CD14-positive monocyte (primary cell): ENCODE measurements at regions not wholly inside any gene's neighbourhood (a gene's known extent, or its start where the extent isn't known, plus 50 kb on each side); places are given as distances from the start of the nearest gene placed in this dataset.

Experiments used
- DNase-seq, 3 donors: peaks; one replicate each; pipeline ENCODE4 v3.0.0-alpha.2; 2011 to 2022
- H2AFZ ChIP-seq: 2 replicates; pipeline ENCODE4 v1.6.0; 2012; ENCODE audit warnings: mild to moderate bottlenecking, low read depth, low read length, inconsistent platforms; ENCODE audit not compliant: insufficient read depth, poor library complexity, severe bottlenecking
- H3K27ac ChIP-seq, 2 donors: 1 replicate in 1 of 2; 2 replicates in 1 of 2; pipeline ENCODE4 v1.5.1; 2012 to 2013; ENCODE audit warnings: low read length in 2 of 2, control low read depth in 1 of 2, inconsistent platforms in 1 of 2, low read depth in 1 of 2, mild to moderate bottlenecking in 1 of 2
- H3K27me3 ChIP-seq, 2 donors: one replicate each; pipeline versions ENCODE4 v1.6.0 to v1.6.1; 2011 to 2013; ENCODE audit warnings: low read length in 2 of 2; ENCODE audit not compliant: control insufficient read depth in 2 of 2, insufficient read depth in 2 of 2
- H3K36me3 ChIP-seq, 2 donors: replicated peaks in 1 of 2; 1 replicate in 1 of 2; 2 replicates in 1 of 2; pipeline versions ENCODE4 v1.5.1 to v1.6.1; 2012 to 2013; ENCODE audit warnings: low read length in 2 of 2, control low read depth in 1 of 2, inconsistent platforms in 1 of 2, mild to moderate bottlenecking in 1 of 2; ENCODE audit not compliant: insufficient read depth in 2 of 2, control insufficient read depth in 1 of 2
- H3K4me1 ChIP-seq, 2 donors: 1 replicate in 1 of 2; 2 replicates in 1 of 2; pipeline versions ENCODE4 v1.5.1 to v1.6.1; 2012 to 2013; ENCODE audit warnings: low read length in 2 of 2, control low read depth in 1 of 2, inconsistent platforms in 1 of 2, mild to moderate bottlenecking in 1 of 2, moderate library complexity in 1 of 2; ENCODE audit not compliant: insufficient read depth in 2 of 2, control insufficient read depth in 1 of 2
- H3K4me2 ChIP-seq: replicated peaks from 2 replicates; pipeline ENCODE3; 2012; ENCODE audit warnings: low read length, moderate library complexity, mild to moderate bottlenecking; ENCODE audit not compliant: poor library complexity, severe bottlenecking; ENCODE audit errors: extremely low read depth
- H3K4me3 ChIP-seq, 3 experiments: fragments of 200-600 bp in 1 of 3; sonication (generic) in 1 of 3; replicated peaks in 1 of 3; 1 replicate in 2 of 3; 2 replicates in 1 of 3; pipeline ENCODE4 v1.5.1; 2011 to 2013; ENCODE audit warnings: low read length in 3 of 3, mild to moderate bottlenecking in 3 of 3, control low read depth in 2 of 3, low read depth in 2 of 3, inconsistent platforms in 1 of 3, moderate library complexity in 1 of 3
- H3K79me2 ChIP-seq: 2 replicates; pipeline ENCODE4 v1.6.0; 2012; ENCODE audit warnings: mild to moderate bottlenecking, control low read depth, inconsistent platforms, low read length, moderate library complexity; ENCODE audit not compliant: insufficient read depth
- H3K9ac ChIP-seq: 2 replicates; pipeline ENCODE4 v1.6.0; 2017; ENCODE audit warnings: low read length, mild to moderate bottlenecking; ENCODE audit not compliant: insufficient read depth, poor library complexity, severe bottlenecking
- H3K9me3 ChIP-seq, 2 donors: replicated peaks in 1 of 2; 1 replicate in 1 of 2; 2 replicates in 1 of 2; pipeline versions ENCODE4 v1.5.1 to v1.6.1; 2012 to 2013; ENCODE audit warnings: low read length in 2 of 2, control low read depth in 1 of 2; ENCODE audit not compliant: control insufficient read depth in 1 of 2, insufficient read depth in 1 of 2
- H4K20me1 ChIP-seq: 2 replicates; pipeline ENCODE4 v1.6.0; 2012; ENCODE audit warnings: mild to moderate bottlenecking, low read length, control low read depth, moderate library complexity; ENCODE audit not compliant: insufficient read depth
- H3K27ac Mint-ChIP-seq, 7 donors: one replicate each; pipeline ENCODE4 v1.8.0; 2020; ENCODE audit warnings: mild to moderate bottlenecking in 7 of 7, mixed read lengths in 7 of 7, moderate library complexity in 6 of 7, inconsistent platforms in 2 of 7
- H3K27me3 Mint-ChIP-seq, 3 donors: one replicate each; pipeline ENCODE4 v1.8.0; 2021 to 2022; ENCODE audit warnings: low read depth in 3 of 3, mild to moderate bottlenecking in 3 of 3, mixed read lengths in 3 of 3, moderate library complexity in 3 of 3, inconsistent platforms in 1 of 3
- H3K36me3 Mint-ChIP-seq, 2 donors: one replicate each; pipeline ENCODE4 v1.8.0; 2020; ENCODE audit warnings: mixed read lengths in 2 of 2, inconsistent platforms in 1 of 2, mild to moderate bottlenecking in 1 of 2
- H3K4me1 Mint-ChIP-seq: one replicate; pipeline ENCODE4 v1.8.0; 2020; ENCODE audit warnings: mild to moderate bottlenecking, mixed read lengths
- H3K4me3 Mint-ChIP-seq, 2 donors: one replicate each; pipeline ENCODE4 v1.8.0; 2020; ENCODE audit warnings: mild to moderate bottlenecking in 2 of 2, mixed read lengths in 2 of 2, moderate library complexity in 1 of 2
- H3K9me3 Mint-ChIP-seq, 7 donors: one replicate each; pipeline ENCODE4 v1.8.0; 2020 to 2022; ENCODE audit warnings: mixed read lengths in 7 of 7, mild to moderate bottlenecking in 6 of 7, moderate library complexity in 6 of 7, inconsistent platforms in 2 of 7
- WGBS: methylation state at CpG from one replicate; pipeline ENCODE4 v1.1.5; 2013; ENCODE audit warnings: missing lambda C conversion rate; ENCODE audit not compliant: insufficient coverage; 5-methylcytosine and 5-hydroxymethylcytosine counted together
- intact Hi-C, 2 donors: fragments of 100-400 bp; cut with micrococcal nuclease; formaldehyde crosslinking; loops; one replicate each; pipeline versions ENCODE4 v1.15.0 to v1.15.1; 2023
- TF ChIP-seq, protein P1 (sequence below): fragments of 200-600 bp; IDR thresholded peaks from one replicate; pipeline ENCODE4 v1.8.0; 2022; ENCODE audit warnings: antibody characterized with exemption, mild to moderate bottlenecking

DNA sequence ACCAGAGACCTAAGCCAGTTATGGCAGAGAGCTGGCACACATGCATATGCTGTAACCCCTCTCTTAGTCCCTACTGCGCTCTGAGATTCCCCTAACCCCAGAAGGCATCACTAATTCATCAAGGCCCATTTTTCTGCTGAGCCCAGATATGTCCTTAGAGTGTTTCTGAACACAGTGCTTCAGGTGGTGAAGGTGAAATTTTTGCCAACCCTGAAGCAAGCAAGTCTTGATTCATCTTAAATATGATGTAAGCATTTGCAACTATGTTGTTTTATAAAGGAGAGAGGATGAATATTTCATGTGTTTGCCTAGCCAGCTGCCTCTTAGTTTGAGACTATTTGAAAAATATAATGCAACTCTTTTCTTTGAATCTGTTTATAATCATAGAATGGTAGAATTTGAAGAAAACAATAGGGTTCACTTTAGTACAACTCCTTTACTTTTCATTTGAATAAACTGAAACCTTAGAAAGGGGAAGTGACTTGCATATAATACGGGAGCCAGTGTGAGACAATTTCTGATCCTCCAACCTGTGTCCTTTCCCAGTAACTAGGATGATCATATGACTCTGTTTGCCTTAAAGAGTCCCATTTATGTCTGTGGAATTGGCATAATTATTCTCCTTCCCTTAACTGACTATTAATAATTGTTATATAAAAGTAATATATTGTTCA is 194.3 kb upstream of the MTNR1B start:
- Histone ChIP-seq H3K79me2 (no peaks in the 10 kb centered on the region), H3K4me1 (no peaks in the 10 kb centered on the region), H3K27me3 (no peaks in the 10 kb centered on the region), H3K9me3 (no peaks in the 10 kb centered on the region), H3K4me2 (no peak overlapping the region), H2AFZ (no peak overlapping the region), H3K36me3 (no peaks in the 10 kb centered on the region), H4K20me1 (no peaks in the 10 kb centered on the region), H3K9ac (no peak overlapping the region), H3K4me3 (no peak overlapping the region), H3K27ac (no peak overlapping the region)
- Mint-ChIP-seq H3K4me1 (peaks cover 5% of the 10 kb centered on the region), H3K27me3 (peaks cover 0 to 3% (median 0%) of the 10 kb centered on the region in 3 donors), H3K4me3 (no peak overlapping the region), H3K27ac (no peak overlapping the region), H3K9me3 (no peaks in the 10 kb centered on the region), H3K36me3 (no peaks in the 10 kb centered on the region)
- no peak for DNase-seq
- WGBS: no CpG with 5 or more reads among the region's 2 CpGs
- TF ChIP-seq, protein P1, sequence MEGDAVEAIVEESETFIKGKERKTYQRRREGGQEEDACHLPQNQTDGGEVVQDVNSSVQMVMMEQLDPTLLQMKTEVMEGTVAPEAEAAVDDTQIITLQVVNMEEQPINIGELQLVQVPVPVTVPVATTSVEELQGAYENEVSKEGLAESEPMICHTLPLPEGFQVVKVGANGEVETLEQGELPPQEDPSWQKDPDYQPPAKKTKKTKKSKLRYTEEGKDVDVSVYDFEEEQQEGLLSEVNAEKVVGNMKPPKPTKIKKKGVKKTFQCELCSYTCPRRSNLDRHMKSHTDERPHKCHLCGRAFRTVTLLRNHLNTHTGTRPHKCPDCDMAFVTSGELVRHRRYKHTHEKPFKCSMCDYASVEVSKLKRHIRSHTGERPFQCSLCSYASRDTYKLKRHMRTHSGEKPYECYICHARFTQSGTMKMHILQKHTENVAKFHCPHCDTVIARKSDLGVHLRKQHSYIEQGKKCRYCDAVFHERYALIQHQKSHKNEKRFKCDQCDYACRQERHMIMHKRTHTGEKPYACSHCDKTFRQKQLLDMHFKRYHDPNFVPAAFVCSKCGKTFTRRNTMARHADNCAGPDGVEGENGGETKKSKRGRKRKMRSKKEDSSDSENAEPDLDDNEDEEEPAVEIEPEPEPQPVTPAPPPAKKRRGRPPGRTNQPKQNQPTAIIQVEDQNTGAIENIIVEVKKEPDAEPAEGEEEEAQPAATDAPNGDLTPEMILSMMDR: no peak
- intact Hi-C loops: no loop called here

DNA sequence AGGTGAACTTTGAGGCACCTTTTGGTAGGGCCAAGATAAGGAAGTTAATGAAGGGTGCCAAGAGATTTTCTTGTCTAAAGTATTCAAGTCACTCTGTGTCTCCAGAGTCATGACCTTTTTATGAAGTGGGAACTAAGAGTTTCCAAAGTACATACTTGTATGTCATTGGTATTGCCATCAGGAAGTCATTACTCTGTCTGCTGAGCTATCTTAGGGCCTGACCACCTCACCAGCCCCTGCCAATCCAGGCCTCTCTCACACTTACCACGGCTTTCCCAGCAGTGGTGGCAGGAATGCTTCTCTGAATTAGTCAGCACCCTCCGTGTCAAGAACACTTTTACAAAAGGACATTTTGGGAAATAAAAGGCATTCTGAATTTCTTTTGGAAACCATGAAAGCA is 192.8 kb upstream of the MTNR1B start:
- no peaks in the 10 kb centered on the region for H3K27me3 ChIP-seq
- no peak overlapping the region for H3K27ac ChIP-seq
- Mint-ChIP-seq H3K4me1 (no peaks in the 10 kb centered on the region), H3K9me3 (no peaks in the 10 kb centered on the region), H3K27ac (no peak overlapping the region), H3K4me3 (no peak overlapping the region), H3K36me3 (no peaks in the 10 kb centered on the region), H3K27me3 (no peaks in the 10 kb centered on the region)
- no peak for DNase-seq
- no peaks in the 10 kb centered on the region for H3K4me1 ChIP-seq
- H4K20me1 ChIP-seq: no peaks in the 10 kb centered on the region
- no peaks in the 10 kb centered on the region for H3K9me3 ChIP-seq
- H3K4me3 ChIP-seq: no peak overlapping the region
- intact Hi-C loops: no loop called here
- WGBS: 100% methylated on average over 1 of the region's 2 CpGs
- no peak overlapping the region for H3K9ac ChIP-seq
- H3K79me2 ChIP-seq: no peaks in the 10 kb centered on the region
- H3K36me3 ChIP-seq: no peaks in the 10 kb centered on the region
- TF ChIP-seq, protein P1: no peak
- H2AFZ ChIP-seq: no peak overlapping the region
- H3K4me2 ChIP-seq: no peak overlapping the region
